Epithelial cell of esophagus (primary cell): ENCODE measurements at regions not wholly inside any gene's neighbourhood (a gene's known extent, or its start where the extent isn't known, plus 50 kb on each side); places are given as distances from the start of the nearest gene placed in this dataset.
"Not testable (repeated sequence)": the region's sequence is repeated elsewhere in the genome, so short reads cannot be mapped to it uniquely, and the experiment has no call there.

ENCODE experiments used
- DNase-seq: peaks from one replicate; pipeline ENCODE4 v3.0.0; 2010; ENCODE audit warnings: low read depth
- H3K4me3 ChIP-seq: 2 replicates; pipeline ENCODE4 v1.5.1; 2011; ENCODE audit warnings: mild to moderate bottlenecking, low read length, control low read depth
- TF ChIP-seq, protein P1 (sequence below): IDR thresholded peaks from 2 replicates; pipeline ENCODE4 v1.5.1; 2011; ENCODE audit warnings: low read depth, mild to moderate bottlenecking, low read length, control low read depth, inconsistent platforms; ENCODE audit not compliant: insufficient read depth; ENCODE audit errors: missing control alignments

DNA sequence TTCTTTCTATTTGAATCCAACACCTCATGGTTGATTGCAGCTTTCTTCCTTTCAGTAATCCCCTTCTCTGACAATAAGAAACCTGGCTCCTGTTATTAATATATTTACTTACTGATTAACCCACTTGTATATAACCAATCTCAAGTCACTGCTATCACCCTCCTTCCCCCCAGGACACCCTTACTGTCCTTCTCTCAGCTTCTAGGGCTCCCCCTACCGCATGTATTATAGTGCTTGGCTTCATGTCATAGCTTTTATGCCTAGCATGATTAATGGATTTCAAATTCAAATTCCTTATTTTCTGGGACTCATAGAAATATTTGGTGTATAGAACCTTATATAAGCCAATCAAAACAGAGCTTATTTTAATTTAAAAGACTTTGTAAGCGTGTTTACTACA lies 75.7 kb upstream of the BNIP2 start:
- peak; percentile 9 for DNase-seq
- TF ChIP-seq, protein P1, sequence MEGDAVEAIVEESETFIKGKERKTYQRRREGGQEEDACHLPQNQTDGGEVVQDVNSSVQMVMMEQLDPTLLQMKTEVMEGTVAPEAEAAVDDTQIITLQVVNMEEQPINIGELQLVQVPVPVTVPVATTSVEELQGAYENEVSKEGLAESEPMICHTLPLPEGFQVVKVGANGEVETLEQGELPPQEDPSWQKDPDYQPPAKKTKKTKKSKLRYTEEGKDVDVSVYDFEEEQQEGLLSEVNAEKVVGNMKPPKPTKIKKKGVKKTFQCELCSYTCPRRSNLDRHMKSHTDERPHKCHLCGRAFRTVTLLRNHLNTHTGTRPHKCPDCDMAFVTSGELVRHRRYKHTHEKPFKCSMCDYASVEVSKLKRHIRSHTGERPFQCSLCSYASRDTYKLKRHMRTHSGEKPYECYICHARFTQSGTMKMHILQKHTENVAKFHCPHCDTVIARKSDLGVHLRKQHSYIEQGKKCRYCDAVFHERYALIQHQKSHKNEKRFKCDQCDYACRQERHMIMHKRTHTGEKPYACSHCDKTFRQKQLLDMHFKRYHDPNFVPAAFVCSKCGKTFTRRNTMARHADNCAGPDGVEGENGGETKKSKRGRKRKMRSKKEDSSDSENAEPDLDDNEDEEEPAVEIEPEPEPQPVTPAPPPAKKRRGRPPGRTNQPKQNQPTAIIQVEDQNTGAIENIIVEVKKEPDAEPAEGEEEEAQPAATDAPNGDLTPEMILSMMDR = peak; percentile 9
- no peak overlapping the region for H3K4me3 ChIP-seq

DNA sequence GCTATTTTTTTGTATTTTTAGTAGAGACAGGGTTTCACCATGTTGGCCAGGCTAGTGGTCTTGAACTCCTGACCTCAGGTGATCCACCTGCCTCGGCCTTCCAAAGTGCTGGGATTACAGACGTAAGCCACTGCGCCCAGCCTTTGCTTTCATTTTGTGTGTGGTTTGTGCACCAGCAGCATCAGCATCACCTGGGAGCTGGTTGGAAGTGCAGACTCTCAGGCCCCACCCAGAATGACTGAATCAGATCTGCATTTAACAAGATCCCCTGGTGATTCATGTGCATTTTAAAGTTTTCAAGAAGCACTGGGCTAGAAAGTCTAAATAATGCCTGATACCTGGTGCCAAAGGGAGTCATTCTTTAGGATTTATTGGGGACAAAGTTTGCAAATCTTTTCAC lies 73.4 kb upstream of the BNIP2 start:
- TF ChIP-seq, protein P1 = no peak
- H3K4me3 ChIP-seq = no peak overlapping the region
- DNase-seq = peak; percentile 77

DNA sequence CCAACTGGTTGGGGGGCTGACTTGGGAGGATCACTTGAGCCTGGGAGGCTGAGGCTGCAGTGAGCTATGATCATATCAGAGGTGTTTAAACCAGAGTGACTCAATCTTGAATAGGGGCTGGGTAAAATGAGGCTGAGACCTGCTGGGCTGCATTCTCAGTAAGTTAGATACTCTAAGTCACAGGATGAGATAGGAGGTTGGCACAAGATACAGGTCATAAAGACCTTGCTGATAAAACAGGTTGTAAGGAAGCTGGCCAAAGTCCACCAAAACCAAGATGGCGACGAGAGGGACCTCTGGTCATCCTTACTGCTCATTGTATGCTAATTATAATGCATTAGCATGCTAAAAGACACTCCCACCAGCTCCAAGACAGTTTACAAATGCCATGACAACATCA lies 71.1 kb upstream of the BNIP2 start:
- peak; percentile 57 for DNase-seq
- H3K4me3 ChIP-seq = not testable (repeated sequence)

DNA sequence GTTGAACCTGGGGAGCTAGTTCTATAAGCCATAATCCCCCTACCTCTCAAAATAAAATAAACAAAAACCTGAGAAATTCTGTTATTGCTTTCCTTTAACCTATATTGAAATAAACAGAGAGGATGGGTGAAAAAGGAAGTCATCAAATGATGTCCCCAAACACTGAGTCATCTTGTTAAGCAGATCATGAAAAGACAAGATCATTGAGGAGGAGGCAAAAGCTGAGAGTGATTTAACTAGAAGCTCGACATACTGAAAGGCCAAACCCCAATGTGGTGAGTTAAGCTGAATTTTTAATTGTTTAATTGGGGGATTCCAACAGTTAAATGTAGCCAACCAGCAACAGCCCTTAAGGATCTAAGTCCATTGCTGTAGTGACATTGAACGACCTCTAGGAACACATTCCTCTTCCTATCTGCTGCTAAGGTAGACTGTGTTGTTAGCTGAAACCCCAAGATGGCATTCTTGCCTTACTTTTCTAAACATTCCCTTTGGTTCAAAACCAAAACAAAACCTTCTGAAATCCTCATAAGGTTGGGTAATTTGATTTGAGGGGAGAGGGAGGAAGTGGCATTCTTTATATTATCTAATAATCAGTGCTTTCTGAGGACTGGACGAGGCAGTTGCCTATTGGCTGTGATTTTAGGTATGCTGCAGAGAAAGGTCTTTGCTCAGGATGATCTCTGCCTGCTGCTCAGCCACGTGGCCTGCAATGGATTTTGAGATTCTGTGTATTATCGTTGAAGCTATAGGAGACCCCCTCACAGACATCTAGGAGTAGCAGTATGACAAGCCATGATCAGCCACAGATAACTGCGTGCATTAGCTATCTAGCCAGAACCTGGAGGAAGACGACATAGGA lies 62.7 kb upstream of the BNIP2 start:
- TF ChIP-seq, protein P1 = peak; percentile 73
- no peak overlapping the region for H3K4me3 ChIP-seq
- DNase-seq = peak; percentile 64

DNA sequence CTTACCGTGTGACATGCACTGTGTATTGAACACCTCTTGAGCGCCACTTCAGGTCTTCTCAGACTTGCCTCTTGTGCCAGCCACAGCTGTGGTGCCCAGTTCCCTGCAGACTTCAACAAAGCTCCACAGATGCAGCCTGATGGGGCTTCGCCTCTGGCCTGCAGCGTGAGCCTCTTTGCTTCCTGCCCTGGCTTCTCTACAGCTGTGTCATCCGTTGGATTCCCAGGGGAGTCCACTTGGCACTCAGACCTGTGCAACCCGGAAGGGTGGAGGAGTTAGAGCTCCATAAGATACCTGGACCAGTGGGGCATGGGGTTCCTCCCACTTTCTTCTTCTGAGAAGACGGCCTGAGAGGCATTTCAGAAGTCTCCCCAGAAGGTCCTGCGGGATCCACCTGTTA lies 57.7 kb upstream of the BNIP2 start:
- DNase-seq = no peak
- no peak overlapping the region for H3K4me3 ChIP-seq
- TF ChIP-seq, protein P1 = no peak

DNA sequence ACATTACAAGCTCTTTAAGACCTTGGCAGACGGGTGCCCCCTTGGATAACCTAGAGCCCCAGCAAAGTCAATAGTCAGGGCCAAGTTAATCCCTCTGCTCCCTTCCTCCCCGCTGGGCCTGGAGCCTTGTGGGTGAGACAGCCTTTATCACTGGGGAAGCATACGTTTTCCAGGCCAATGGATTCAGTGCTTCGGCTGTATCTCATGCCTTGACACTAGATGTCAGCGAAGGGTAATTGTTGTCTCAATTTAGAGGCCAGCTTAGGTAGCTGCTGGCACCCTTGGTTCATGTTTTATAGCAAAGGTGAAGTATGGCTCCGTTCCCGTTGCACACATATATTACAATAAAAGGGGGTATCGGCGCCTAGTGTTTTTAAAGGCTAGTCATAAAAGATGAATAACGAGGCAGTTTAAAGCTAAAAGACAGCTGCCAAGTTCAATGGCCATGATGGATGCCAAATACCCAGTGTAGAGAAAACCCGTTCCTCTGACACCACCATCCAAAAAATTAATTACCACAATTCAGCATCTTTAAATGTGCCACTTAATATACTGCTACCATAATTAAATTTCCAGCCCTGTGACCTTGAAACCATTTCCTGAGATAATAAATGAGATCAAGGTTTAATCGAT lies 52.3 kb upstream of the BNIP2 start:
- TF ChIP-seq, protein P1 = peak; percentile 59
- DNase-seq = peak; percentile 60
- no peak overlapping the region for H3K4me3 ChIP-seq

DNA sequence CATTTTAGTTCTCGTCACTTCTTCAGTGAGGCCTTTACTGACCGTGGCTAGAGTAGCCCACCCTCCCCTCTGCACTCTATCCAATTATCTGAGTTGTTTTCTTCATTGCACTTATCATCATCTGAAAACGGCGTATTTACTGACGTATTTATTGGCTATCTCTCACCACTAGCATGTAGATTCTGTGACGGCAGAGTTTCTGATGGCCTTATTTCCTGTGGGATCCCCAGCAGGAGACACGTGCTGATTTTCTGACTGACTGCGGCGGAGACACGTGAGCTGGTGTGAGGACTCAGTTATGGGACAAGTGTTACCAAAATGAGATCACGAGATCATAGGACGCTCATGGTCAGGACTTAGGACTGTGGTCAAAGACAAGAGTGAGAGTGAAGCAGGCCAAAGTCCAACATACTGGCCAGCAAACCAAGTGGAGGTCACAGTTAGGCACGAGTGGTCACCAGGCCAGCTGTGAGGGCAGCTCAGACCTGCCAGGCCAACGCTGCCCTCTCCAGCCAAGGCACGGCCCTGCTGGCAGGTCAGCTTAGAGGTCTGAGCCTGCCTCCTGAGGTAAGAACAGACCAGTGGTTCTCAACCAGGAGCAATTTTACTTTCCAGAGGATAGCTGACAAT lies 50.6 kb upstream of the BNIP2 start:
- no peak for DNase-seq
- TF ChIP-seq, protein P1 = no peak
- no peak overlapping the region for H3K4me3 ChIP-seq
